CD4-positive, alpha-beta T cell (primary cell): ENCODE measurements at regions not wholly inside any gene's neighbourhood (a gene's known extent, or its start where the extent isn't known, plus 50 kb on each side); places are given as distances from the start of the nearest gene placed in this dataset.

ENCODE experiments used
- ATAC-seq: fragments of 200-7000 bp; cut with Tn5 transposase; one replicate; pipeline ENCODE4 v1.10.0; 2022; ENCODE audit warnings: mild to moderate bottlenecking; ENCODE audit not compliant: poor library complexity
- CTCF ChIA-PET: fragments of 350-600 bp; sonication (Branson Sonifier 250); formaldehyde crosslinking; loops from one replicate; lab custom pipeline; 2021; ENCODE audit warnings: antibody characterized with exemption, inconsistent platforms; lab: Charles Lee
- POLR2A ChIA-PET: fragments of 350-600 bp; sonication (Branson Sonifier 250); formaldehyde crosslinking; loops from one replicate; lab custom pipeline; 2021; ENCODE audit warnings: antibody characterized with exemption, inconsistent platforms; lab: Charles Lee
- DNase-seq, 14 experiments: peaks; one replicate each; pipeline ENCODE4 v3.0.0-alpha.2; 2013 to 2020; ENCODE audit warnings: mixed read lengths in 2 of 14
- H3K27ac ChIP-seq, 2 donors: one replicate each; pipeline versions ENCODE4 v1.5.1 to v1.7.0; 2013; ENCODE audit warnings: low read length in 2 of 2, low read depth in 1 of 2, mild to moderate bottlenecking in 1 of 2
- H3K27me3 ChIP-seq, 2 experiments: 1 replicate in 1 of 2; 2 replicates in 1 of 2; pipeline versions ENCODE4 v1.6.1 to v1.7.0; 2013; ENCODE audit warnings: low read length in 2 of 2, control low read depth in 1 of 2, mild to moderate bottlenecking in 1 of 2, moderate library complexity in 1 of 2; ENCODE audit not compliant: insufficient read depth in 2 of 2, control insufficient read depth in 1 of 2
- H3K36me3 ChIP-seq: one replicate; pipeline ENCODE4 v1.6.1; 2013; ENCODE audit warnings: low read length, control low read depth; ENCODE audit not compliant: insufficient read depth
- H3K4me1 ChIP-seq: one replicate; pipeline ENCODE4 v1.6.1; 2013; ENCODE audit warnings: low read length, control low read depth; ENCODE audit not compliant: insufficient read depth
- H3K4me3 ChIP-seq: one replicate; pipeline ENCODE4 v1.5.1; 2013; ENCODE audit warnings: mild to moderate bottlenecking, low read length, moderate library complexity
- H3K9me3 ChIP-seq, 2 experiments: 1 replicate in 1 of 2; 2 replicates in 1 of 2; pipeline versions ENCODE4 v1.6.1 to v1.7.0; 2013; ENCODE audit warnings: low read length in 2 of 2, mild to moderate bottlenecking in 2 of 2, control low read depth in 1 of 2, moderate library complexity in 1 of 2; ENCODE audit not compliant: control insufficient read depth in 1 of 2, insufficient read depth in 1 of 2
- H3K27ac Mint-ChIP-seq: one replicate; pipeline ENCODE4 v1.8.0; 2020; ENCODE audit warnings: mixed read lengths
- H3K27me3 Mint-ChIP-seq: one replicate; pipeline ENCODE4 v1.8.0; 2021; ENCODE audit warnings: mixed read lengths
- H3K36me3 Mint-ChIP-seq: one replicate; pipeline ENCODE4 v1.8.0; 2021; ENCODE audit warnings: low read depth, mixed read lengths
- H3K4me1 Mint-ChIP-seq: one replicate; pipeline ENCODE4 v1.8.0; 2021; ENCODE audit warnings: low read depth, mixed read lengths
- H3K4me3 Mint-ChIP-seq: one replicate; pipeline ENCODE4 v1.8.0; 2020; ENCODE audit warnings: mild to moderate bottlenecking, mixed read lengths
- H3K9me3 Mint-ChIP-seq: one replicate; pipeline ENCODE4 v1.8.0; 2020; ENCODE audit warnings: mixed read lengths
- CTCF ChIP-seq: fragments of 200-600 bp; IDR thresholded peaks from one replicate; pipeline ENCODE4 v1.8.0; 2022; ENCODE audit warnings: antibody characterized with exemption, mild to moderate bottlenecking
- intact Hi-C, 2 experiments: fragments of 100-400 bp; cut with DNase I in 1 of 2; cut with micrococcal nuclease in 1 of 2; formaldehyde crosslinking; loops; one replicate each; pipeline versions ENCODE4 v1.15.1 to v1.9.0; 2023 to 2025; cut with DNase I, micrococcal nuclease

GRCh38 chr7:28296571-28297483 is 115.5 kb upstream of the CREB5 start:
- Mint-ChIP-seq H3K36me3 (no peaks in the 10 kb centered on the region), H3K9me3 (no peaks in the 10 kb centered on the region), H3K27me3 (peaks cover 25% of the 10 kb centered on the region), H3K4me3 (no peak overlapping the region), H3K27ac (no peak overlapping the region), H3K4me1 (no peaks in the 10 kb centered on the region)
- ATAC-seq (no peak), DNase-seq (peak; percentile 13 to 67 (median 42))
- TF ChIP-seq CTCF: peak; percentile 67
- CTCF ChIA-PET: no interaction called here
- POLR2A ChIA-PET: interaction anchor here (0.7 to 1.0 kb wide), 2 partner anchors 33 to 365 kb away, joined by 3 read pairs; no protein-coding TSS in a partner anchor
- H3K36me3 ChIP-seq: no peaks in the 10 kb centered on the region
- no peak overlapping the region for H3K27ac ChIP-seq
- peaks cover 0 to 4% of the 10 kb centered on the region in 2 experiments for H3K27me3 ChIP-seq
- no peaks in the 10 kb centered on the region for H3K4me1 ChIP-seq
- no peak overlapping the region for H3K4me3 ChIP-seq
- no peaks in the 10 kb centered on the region for H3K9me3 ChIP-seq
- intact Hi-C loops: loop anchor here in 1 of 2 experiments (5.0 kb wide), 1 partner anchor 330 kb away; no protein-coding TSS in a partner anchor

DNA sequence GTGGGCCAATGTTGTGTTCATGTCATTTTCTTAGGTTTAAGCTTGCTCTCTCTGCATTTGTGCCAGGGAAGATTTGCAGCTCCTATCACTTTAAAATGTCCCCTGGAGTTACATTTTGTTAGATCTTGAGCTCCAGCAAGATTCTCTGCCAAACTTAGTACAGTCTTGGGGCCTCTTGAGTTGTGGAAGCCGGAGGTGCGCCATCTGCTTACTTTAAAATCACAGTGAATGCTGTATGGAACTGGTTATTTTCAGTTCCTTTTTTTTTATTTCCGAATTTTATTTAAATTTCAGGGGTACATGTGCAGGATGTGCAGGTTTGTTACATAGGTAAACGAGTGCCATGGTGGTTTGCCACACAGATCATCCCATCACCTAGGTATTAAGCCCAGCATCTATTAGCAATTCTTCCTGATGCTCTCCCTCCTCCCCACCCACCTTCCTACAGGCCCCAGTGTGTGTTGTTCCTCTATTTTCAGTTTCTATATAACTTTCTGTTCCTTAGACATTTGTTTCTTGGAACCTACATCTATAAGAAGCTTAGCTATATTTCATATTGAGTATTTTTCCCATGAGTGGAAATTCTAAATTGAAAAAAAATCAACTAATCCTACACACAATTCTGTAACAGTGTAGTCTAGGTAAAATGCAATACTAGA is 114.4 kb upstream of the CREB5 start:
- Mint-ChIP-seq H3K27ac (no peak overlapping the region), H3K27me3 (peaks cover 16% of the 10 kb centered on the region), H3K4me1 (no peaks in the 10 kb centered on the region), H3K36me3 (no peaks in the 10 kb centered on the region), H3K9me3 (no peaks in the 10 kb centered on the region), H3K4me3 (no peak overlapping the region)
- ATAC-seq (no peak), DNase-seq (no peak)
- POLR2A ChIA-PET: no interaction called here
- Histone ChIP-seq H3K36me3 (no peaks in the 10 kb centered on the region), H3K9me3 (no peaks in the 10 kb centered on the region), H3K4me3 (no peak overlapping the region), H3K27ac (no peak overlapping the region), H3K4me1 (no peaks in the 10 kb centered on the region), H3K27me3 (peaks cover 0 to 1% of the 10 kb centered on the region in 2 experiments)
- TF ChIP-seq CTCF: no peak
- CTCF ChIA-PET: interaction anchor here (1.0 kb wide), 1 partner anchor 37 kb away, joined by 5 read pairs; no protein-coding TSS in a partner anchor
- intact Hi-C loops: loop anchor here in 1 of 2 experiments (2.0 to 5.0 kb wide), 2 partner anchors 329 to 557 kb away; no protein-coding TSS in a partner anchor

DNA sequence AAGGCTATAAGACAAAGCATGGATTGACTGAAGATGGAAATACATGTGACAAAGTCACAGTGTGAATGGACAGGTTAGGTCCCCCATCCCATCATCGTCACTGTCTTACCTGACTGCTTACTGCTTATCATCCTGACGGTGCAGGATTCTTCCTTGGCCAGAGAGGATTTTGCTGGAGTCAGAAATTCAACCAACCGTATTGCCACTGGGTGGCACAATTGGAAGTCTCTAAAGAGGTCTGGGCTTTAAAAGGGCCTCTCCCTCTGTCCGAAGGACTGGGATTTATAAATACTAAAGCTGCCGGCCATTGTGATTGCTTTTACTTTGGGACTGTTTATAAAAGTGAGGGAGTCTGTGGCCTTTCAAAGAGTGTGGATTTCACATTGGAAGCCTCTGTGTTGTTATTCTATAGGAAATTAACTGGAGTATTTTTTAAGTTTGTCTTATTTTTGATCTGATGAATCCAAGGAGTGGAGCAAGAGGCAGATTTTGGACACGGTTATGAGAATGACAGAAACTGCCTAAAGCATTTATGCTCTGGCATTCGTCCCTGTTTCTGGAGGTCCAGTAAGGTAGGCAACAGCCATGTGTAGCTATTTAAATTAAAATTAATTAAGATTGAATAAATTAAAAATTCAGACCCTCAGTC is 113.3 kb upstream of the CREB5 start:
- DNase-seq (peak in 2 of 14 experiments; percentile 8 to 14), ATAC-seq (no peak)
- Histone ChIP-seq H3K36me3 (no peaks in the 10 kb centered on the region), H3K27me3 (no peaks in the 10 kb centered on the region), H3K4me1 (no peaks in the 10 kb centered on the region), H3K9me3 (no peaks in the 10 kb centered on the region), H3K4me3 (no peak overlapping the region), H3K27ac (no peak overlapping the region)
- peak; percentile 14 for TF ChIP-seq CTCF
- Mint-ChIP-seq H3K27me3 (peaks cover 9% of the 10 kb centered on the region), H3K27ac (no peak overlapping the region), H3K9me3 (no peaks in the 10 kb centered on the region), H3K36me3 (no peaks in the 10 kb centered on the region), H3K4me3 (no peak overlapping the region), H3K4me1 (no peaks in the 10 kb centered on the region)
- POLR2A ChIA-PET: no interaction called here
- intact Hi-C loops: loop anchor here in 1 of 2 experiments (2.0 to 5.0 kb wide), 2 partner anchors 328 to 556 kb away; no protein-coding TSS in a partner anchor
- CTCF ChIA-PET: interaction anchor here (0.9 kb wide), 1 partner anchor 10 kb away, joined by 3 read pairs; no protein-coding TSS in a partner anchor
